Activated naive CD8-positive, alpha-beta T cell treated with anti-CD3 and anti-CD28 coated beads, Interleukin-2, amount 50 U/mL, for 16 hours (primary cell): ENCODE measurements at regions not wholly inside any gene's neighbourhood (a gene's known extent, or its start where the extent isn't known, plus 50 kb on each side); places are given as distances from the start of the nearest gene placed in this dataset.
"Not testable (repeated sequence)": the region's sequence is repeated elsewhere in the genome, so short reads cannot be mapped to it uniquely, and the experiment has no call there.

ENCODE experiments used
- DNase-seq: peaks from one replicate; pipeline ENCODE4 v3.0.0-alpha.2; 2020; ENCODE audit warnings: low read depth, low spot score

DNA sequence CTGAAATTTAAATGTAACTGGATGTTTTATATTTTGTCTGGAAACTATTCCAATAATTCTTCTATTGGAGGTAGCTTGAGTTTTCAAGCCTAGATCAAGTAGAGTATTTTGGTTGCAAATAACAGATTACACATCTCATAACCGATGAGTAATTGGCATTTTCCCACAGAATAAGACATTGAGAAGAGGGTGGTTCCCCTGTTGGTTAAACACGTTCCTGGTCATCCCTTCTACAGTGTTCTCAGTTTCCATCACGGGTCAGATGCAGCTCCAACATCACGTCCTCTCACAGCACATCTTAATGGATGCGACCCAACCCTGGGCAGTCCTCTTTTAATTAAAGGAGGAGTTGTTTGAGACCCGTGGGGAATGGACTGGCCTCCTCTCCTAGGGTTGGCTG, 149.0 kb upstream of the ZNF516 start:
- DNase-seq, result no peak

DNA sequence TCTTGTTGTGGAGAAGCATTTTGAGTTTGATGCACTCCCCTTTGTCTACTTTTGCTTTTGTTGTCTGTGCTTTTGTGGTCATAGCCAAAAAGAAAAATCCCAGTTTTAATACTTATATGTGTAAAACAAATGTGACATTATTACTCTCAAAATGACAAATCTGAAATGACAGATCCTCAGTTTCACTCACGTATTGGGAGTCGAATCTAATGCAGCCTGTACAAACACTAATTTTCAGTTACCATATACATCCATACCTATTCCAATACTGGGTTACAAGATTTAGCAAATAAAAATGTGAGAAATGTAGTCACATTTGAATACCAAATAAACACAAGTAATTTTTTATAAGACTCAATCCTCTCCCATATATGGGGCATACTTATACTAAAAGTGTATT, 148.2 kb upstream of the ZNF516 start:
- no peak for DNase-seq

DNA sequence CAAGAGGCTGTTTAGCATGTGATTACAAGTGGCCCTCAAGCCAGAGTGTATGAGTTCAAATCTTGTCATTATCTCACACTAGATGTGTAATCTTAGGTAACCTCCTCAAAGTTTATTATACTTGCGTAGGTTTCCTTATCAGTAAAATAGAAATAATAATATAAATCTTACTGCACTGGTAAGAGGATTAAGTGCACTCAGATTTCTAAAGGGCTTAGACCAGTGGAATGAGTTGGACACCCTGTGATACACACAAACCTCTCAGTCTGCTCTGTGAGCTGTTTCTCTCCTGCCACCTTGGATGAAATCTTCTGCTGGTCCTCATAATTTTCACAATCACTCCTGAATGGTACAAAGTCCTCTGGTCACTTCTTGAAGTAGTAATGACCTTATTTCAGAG, 145.4 kb upstream of the ZNF516 start:
- no peak for DNase-seq

DNA sequence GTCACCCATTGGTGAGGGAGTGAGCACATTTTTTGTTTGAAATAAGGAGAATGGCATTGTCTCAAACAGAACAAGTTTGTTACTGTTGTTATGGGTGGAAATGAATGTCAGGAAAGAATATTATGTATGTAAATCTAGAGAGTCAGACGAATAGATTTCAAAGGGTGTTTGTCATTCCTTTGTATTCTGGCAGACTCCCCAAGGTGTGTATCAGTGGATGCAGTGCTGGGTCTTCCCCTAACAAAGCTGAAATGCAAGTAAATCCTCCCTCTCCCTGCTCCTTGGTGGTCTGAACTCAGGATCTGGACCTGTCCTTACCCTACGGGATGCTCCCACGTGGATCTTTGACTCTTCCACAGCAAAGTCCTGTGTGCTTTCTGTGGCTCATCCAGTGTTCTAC, 139.5 kb upstream of the ZNF516 start:
- no peak for DNase-seq

DNA sequence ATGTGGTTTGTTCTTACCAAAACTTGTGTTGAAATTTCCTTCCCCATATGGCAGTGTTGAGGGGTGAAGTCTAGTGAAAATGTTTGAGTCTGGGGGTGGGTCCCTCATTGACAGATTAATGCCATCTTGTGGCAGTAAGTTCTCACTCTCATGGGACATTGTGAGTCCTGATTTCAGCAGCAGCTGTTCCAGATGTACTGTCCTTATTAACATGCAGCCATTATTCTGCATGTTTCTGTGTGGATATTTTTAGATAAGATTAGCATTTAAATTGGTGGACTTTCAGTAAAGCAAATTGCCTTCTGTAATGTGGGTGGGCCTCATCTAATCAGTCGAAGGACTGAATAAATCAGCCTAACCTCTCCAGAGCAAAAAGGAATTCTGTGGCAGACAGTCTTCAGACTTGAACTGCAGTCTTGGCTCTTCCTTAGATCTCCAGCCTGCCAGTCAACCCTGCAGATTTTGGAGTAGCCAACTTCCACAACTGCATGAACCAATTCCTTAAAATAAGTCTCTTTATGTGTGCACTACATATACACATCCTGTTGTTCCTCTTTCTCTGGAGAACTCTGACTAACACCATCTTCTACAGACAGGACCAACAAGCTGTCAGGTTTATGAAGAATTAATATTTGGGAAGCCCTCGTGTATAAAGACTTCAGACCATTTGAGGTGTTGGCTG, 138.7 kb upstream of the ZNF516 start:
- DNase-seq, result no peak

DNA sequence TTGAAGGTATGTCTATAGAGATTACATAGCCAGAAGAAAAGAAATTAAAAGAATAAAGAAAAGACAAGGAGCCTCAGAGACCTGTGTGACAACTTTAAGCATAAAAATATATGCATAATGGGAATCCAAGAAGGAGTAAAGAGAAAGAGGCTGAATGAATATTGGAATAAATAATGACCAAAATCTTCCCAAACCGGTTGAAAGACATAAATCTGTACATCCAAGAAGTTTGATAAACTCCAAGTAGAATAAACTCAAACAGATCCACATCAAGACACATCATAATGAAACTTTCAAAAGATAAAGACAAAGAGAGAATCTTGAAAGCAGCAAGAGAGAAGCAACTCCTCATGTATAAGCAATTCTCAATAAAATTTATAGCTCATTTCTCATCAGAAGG, 132.4 kb upstream of the ZNF516 start:
- DNase-seq, result no peak

DNA sequence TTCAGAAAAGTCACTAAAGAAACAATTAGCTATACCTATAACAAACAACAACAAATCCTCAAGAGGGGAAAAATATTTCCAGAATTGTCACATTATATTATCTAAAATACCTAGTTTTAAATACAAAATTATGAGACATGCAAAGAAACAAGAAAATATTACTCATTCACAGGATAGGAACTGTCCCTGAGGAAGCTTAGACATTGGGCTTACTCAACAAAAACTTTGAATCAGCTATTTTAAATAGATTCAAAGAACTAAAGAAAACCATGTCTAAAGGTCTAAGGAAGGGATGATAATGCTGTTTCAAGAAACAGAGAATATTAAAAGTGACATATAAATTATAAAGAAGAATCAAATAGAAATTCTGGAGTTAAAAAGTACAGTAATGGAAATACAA, 131.9 kb upstream of the ZNF516 start:
- no peak for DNase-seq

DNA sequence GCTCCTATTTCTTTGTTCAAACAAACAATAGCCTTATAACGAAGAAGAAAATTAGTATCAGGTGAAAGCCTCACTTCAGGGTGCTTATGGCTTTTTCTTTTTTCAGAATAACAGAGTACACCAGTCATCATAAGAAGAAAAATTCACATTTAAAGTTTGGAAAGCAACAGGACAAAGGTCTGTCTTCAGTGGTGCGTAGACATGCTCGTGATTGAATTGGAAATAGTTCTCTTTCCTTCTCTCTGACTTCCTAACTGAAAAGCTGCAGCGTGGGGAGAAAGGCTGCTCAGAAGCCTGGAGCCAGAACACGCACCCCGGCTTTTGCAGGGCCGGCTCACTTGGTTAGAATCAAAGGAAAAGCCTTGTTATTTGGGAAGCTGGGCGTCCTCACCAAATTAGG, 127.6 kb upstream of the ZNF516 start:
- no peak for DNase-seq

DNA sequence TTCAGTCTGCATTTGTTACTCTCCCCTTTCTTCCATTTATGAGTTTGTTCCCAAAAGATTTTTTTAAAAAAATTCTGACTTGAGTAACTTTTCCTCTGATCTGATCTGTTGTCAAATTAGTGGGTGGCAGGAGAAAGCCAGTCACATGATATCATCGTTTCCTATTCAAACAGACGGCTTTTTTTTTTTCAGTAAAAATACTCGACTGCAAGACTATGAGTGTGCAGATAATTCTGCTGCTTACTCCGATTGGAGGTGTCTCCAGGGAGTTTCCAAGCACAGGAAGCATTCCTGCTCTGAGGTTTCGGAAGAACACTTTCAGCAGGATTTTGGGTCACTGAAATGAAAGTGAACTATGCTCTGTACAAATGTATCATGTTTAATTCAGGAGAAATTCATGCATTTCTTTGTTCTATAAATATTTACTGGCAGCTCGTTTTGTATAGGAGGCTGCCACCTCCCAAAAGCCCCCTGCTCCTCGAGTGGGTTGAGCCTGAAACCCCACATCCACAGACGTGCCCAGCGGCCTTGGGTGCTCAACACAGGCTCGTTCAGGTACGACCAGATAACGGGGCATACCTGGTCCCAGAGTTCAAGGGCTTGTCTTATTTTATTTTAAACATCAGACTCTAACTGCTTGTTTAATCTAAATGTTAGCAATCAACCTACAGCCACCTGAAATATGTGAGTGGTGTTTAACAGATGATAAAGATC, 126.9 kb upstream of the ZNF516 start:
- no peak for DNase-seq

DNA sequence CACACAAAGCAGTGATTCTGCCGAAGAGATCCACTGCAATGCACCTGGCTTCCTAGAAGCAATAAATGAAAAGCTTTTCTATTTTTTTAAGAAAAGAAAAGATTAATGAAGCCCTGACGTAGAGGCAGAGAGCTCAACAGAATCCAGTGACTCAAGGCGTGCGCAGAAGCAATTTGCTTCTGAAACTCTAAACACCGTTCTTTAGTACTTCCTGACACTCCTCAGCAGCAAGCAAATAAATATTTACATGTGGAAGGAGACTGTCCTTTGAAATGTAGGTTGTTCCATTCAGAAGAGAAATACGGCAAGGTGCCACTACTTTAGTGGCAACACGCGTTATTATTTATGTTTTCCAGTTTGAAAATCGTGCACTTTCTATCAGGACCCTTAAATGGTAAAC, 126.2 kb upstream of the ZNF516 start:
- no peak for DNase-seq

DNA sequence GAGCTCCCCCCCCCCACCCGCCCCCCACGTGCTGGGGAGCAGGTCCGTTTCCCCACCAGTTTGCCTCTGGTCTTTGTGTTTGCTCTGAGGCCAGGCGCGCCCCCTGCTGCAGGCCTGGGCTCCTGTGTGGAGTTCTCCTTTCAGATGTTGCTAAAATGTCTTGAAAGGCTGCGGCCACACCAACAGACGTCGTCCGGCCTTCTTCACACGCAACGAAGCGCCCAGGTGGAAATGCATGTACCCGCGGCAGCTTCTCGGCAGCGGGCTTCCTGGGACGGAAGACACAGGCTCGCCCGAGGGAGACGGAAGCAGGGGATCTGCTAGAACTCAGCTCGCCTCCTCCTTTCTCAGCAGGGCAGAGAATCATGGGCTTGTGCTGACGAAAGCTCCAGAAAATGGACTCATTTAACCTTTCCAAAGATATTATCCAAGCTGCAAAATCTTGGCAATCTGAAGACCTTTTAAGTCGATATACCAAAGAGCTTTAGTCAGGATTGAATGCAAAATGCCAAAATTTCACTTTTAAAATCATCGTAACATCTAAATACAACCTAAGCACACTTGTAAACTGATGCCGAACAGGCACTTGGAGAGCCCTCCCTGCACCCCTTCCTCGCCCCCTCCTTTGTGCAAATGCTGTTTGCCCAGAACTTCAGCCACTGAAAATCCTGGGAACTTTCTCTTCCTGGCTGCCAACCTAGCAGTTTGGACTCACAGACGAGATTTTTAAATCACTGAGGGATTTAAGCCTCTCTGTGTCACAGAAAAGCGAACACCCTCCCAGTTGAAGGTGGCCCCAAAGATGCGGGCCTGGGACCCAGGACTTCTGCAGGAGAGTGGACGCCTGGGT, 125.5 kb upstream of the ZNF516 start:
- no peak for DNase-seq

DNA sequence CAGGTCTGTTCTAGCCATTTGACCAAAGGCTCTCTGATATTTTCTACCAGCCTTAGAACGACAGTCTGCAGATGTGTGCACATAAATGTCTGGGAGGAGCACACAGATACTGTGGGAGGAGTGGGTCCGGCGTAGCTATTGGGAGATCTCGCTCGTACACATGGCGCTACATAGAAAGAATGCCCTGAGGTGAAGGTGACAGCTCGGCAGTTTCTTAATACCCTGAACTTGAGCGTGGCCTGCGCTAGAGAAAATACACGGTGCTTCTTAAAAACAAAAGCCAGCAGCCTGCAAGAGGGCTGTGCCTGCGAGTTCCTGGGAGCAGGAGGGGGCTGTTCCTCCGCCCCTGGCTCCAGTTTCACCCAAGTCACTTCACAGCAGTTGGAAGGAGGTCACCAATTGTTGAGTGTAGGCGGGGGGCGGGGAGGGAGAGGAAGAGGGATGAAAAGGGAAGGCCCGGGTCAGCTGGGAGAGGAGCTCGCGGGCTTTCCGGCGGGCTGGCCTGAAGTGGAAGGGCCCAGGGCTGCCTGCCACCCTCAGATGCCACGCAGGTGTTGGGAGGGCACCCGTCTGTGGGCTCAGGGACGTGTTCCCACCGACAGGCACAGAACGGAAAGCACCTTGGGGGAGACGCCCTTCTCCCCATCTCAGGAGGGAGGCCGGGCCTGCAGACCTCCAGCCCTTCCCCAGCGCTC, 124.7 kb upstream of the ZNF516 start:
- no peak for DNase-seq

DNA sequence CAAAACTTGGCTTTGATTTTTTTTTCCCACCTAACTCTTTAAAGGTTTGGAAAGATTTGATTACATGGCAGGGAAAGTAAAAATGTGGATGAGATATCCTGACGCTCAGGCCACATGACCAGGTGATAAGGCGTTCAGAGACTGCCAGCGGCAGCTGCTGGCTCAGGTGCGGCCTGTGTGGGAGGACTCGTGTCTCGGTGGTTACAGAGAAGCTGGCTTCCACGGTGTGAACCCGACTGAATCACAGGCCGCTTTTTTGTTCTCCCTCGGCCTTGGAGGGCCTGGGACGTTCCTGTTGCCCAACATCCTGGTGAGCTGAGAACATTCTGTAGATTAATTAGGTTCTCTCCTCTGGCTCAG, 124.2 kb upstream of the ZNF516 start:
- DNase-seq, result no peak

DNA sequence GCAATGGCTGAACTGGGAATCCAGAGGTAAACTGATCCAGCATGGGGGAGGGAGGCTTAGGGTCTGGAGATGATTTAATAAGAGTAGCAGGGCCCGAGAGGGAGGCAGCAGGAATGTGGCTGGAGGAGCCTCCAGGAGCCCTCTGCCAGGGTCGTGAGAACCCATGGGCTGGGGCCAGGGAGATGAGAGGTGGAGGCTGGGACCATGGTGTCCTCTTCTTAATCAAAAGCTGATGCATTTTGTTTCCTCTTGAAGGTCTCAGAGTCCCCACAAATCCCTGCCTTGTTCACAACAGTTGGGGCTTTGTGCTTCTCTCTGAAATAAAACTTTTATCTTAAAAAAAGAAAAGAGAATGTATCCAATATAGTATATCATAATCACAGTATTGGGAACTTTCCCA, 123.7 kb upstream of the ZNF516 start:
- no peak for DNase-seq

DNA sequence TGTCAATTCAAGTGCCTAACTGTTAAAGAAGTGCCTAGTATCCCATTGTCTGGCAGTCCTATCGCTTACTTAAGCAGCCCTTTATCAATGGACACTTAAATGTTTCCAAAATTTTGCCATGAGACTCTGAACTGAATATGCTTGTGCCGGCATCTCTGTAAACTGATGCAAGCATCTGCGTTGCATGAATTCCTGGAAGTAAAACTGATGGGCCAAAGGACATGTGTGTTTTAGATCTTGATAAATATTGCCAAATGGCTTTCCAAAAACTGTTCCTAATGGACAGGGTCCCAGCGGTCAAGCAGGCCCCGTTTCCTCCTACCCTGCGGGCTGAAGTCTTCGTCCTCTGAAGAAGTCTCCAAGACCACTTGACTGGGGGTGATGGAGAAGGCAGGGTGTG, 121.3 kb upstream of the ZNF516 start:
- no peak for DNase-seq

DNA sequence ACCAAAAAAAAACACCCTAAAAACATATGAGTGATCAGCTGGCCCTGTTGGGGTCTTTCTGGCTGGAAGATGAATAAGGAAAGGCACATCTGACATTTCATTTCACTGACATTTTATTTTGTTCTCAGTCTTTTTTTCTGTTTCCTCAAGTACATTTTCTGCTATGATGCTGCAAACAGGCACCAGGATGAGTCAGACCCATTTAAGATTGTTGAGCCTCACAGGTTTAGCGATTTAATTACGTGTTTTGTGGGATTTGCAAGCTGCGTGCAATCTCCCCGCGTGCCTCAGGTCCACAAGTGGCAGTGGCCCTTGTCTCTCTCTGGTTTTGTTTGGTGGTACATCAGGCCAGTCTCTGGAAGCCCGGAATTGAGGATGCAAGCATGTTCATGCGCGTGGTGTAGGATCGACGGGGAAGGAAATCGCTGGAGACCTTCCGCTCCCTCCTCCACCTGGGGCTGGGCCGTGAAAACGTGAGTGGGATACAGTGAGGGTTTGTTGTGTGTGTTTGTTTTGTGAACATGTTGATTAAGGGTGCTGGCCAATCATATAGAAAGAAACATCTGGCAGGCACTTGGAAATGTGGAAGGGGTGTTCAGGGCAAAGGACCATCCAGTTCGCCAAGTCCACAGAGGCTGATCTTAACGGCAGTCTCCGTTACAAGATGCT, 120.2 kb upstream of the ZNF516 start:
- no peak for DNase-seq

DNA sequence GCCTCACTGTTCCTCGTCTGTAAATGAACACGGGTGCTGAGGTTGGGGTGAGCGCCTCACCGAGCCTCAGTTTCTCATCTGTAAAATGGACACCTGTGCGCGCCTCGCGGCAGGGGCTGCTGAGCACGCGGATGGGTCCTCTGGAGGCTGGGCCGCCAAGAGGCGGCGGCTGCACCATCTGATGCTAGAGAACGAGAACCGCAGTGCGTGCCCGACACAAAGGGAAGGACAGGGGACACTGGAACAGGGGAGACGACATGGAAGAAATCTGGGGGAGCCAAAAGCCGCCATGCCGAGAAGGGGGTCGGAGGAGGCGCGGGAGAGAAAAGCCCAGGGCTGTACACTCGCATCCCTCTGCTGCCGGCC, 118.7 kb upstream of the ZNF516 start:
- no peak for DNase-seq

DNA sequence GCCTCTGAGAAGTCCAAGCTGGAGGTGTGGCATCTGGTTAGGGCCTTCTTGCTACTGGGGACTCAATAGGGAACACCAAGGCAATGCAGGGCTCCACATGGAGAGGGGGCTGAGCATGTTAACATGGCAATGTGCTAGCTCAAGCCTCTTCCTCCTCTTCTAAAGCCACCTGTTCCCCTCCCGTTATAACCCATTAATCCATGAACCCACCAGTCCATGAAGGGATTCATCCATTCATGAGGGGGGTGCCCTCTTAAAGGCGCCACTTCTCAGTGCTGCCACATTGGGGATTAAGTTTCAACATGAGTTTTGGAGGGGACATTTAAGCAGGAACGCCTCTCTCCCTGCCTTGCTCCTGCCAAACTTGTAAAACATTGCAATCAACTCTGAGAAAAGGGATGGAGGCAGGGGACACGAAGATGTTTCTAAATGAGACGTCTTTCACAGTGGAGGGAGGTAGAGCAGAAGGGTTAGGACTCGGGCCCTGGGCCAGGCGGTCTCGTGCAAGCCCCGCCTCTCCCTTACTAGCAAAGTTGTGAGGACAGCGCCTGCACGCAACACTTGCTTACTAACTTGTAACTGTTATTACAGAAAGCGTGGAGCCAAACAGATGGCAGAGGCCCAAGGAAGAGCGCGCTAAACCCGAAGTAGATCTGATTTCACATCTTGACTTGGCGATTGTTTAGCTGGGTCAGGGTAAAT, 118.2 kb upstream of the ZNF516 start:
- no peak for DNase-seq

DNA sequence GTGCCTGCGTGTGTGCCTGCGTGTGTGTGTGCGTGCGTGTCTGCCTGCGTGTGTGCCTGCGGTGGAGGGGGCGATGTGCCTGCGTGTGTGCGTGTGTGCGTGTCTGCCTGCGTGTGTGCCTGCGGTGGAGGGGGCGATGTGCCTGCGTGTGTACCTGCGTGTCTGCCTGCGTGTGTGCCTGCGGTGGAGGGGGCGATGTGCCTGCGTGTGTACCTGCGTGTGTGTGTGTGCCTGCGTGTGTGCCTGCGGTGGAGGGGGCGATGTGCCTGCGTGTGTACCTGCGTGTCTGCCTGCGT, 116.7 kb upstream of the ZNF516 start:
- DNase-seq, result not testable (repeated sequence)

DNA sequence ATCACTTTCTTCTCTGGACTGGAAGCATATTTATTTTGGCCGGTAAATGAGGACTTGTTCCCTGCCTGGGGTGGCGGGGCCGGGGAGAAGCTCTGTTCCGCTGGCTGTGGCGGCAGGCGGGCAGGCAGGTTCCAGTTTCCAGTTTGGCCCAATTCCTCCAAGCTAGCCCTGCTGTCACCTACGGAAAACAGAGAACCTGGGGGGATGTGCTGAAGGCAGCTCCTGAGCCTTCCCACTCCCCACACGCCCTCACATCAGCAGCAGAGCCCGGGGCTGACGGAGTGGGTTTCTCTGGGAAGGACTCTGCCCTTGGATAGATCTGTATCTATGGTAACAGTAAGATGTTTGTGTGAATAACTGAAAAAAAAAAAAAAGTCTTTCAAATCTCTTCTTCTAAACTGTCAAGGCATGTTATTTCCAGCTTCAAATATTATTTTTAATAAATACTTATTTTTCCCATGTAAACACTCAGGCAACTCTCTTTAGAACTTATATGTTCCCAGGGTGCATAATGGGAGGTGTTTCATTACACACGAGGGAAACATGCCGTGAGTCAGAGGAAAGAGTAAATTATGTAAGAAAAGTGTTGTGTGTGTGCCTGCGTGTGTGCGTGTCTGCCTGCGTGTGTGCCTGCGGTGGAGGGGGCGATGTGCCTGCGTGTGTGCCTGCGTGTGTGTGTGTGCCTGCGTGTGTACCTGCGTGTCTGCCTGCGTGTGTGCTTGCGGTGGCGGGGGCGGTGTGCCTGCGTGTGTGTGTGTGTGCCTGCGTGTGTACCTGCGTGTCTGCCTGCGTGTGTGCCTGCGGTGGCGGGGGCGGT, 116.1 kb upstream of the ZNF516 start:
- no peak for DNase-seq
